ENCODE measurements at regions not wholly inside any gene's neighbourhood (a gene's known extent, or its start where the extent isn't known, plus 50 kb on each side); places are given as distances from the start of the nearest gene placed in this dataset.

DNA sequence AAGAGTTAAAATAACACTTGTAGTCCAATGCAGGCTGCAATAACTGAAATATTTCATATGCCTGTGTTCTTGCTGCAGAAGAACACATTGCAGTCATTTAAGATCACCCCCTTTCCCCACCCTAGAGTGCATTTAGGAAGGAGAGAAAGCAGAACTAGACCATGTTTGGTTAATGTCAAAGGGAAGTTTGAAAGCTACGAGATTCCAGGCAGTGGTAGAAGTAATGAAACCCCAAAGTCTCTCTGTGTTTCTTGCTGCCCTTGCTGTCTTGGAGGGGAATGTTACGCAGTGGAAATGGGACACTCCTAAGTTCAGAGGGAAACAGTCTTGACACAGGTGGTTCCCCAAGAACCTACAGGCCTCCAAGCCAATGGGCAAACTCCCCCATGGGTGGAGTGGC is 242.9 kb downstream of the PTEN start:
- TF ChIP-seq CTCF (IDR thresholded peaks at IDR 0.05): no peak

DNA sequence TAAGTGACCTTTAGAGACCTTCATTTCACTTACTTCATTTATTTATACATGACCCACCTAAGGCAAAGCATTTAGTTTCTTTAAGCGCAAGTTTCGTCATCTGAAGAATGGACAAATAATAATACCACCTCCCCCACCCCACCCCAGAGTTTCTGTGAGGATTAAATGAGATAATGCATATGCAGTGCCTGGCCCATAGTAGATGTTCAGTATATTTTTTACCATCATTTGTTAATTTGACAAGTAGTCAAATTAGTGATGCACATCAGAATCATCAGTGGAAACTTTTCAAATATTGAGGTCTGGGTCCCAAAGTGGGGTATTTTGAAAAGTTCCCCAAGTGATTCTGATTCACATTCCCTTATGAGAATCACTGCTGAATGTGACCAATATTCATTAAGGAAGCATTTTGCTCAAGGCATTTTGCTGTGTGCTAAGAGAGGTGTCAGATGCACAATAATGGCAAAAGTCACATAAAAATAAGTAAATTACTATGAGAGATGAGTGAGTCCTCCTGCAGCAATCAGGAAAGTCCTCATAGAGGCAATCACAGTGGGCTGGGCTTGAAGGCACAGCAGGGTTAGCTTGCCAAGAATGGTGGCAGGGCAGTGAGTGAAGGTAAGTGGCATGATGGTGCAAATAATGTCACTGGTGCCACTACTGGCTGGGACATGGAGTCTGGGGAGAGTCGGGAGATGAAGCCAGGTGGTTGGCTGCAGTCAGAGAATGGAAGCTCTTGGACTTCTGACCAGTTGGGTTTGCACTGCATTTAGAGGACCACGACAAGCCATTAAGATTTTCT is 244.1 kb downstream of the PTEN start:
- TF ChIP-seq CTCF (IDR thresholded peaks at IDR 0.05): no peak

GRCh38 chr10:88108115-88108610 is 244.7 kb downstream of the PTEN start:
- TF ChIP-seq CTCF (IDR thresholded peaks at IDR 0.05): no peak

- no peak for TF ChIP-seq CTCF (IDR thresholded peaks at IDR 0.05)
These were observed 246.9 kb downstream of the PTEN start for GRCh38 chr10:88110355-88110754.

- TF ChIP-seq CTCF (IDR thresholded peaks at IDR 0.05): no peak
These were observed 247.4 kb downstream of the PTEN start for GRCh38 chr10:88110822-88111221.

- TF ChIP-seq CTCF (IDR thresholded peaks at IDR 0.05): no peak
These were observed 247.9 kb downstream of the PTEN start for GRCh38 chr10:88111294-88111693.

GRCh38 chr10:88113232-88113631 is 249.8 kb downstream of the PTEN start:
- TF ChIP-seq CTCF (IDR thresholded peaks at IDR 0.05): no peak
